IMR-90 (cell line): ENCODE measurements at regions not wholly inside any gene's neighbourhood (a gene's known extent, or its start where the extent isn't known, plus 50 kb on each side); places are given as distances from the start of the nearest gene placed in this dataset.

Experiments
- ATAC-seq: fragments of 200-7000 bp; cut with Tn5 transposase; 2 replicates; pipeline ENCODE4 v1.9.1; 2020; ENCODE audit warnings: low read depth, mild to moderate bottlenecking, moderate library complexity
- BruUV-seq: library from RNA; stranded (reverse); fragments of 400-500 nt; replicated peaks from 2 replicates; lab custom pipeline; 2021; lab: Mats Ljungman, UMichigan
- CTCF ChIA-PET: fragments of 300-600 bp; formaldehyde crosslinking; extraction: SDS; loops from one replicate; lab custom pipeline; 2021; ENCODE audit warnings: antibody characterized with exemption; lab: Yijun Ruan, JAX
- POLR2A ChIA-PET: fragments of 300-600 bp; sonication (Branson Sonifier 250); formaldehyde crosslinking; loops from one replicate; lab custom pipeline; 2022; ENCODE audit warnings: antibody characterized with exemption; ENCODE audit not compliant: unreplicated experiment; lab: Charles Lee
- DNase-seq: peaks from one replicate; pipeline ENCODE4 v3.0.0; 2013
- H2AFZ ChIP-seq: replicated peaks from 2 replicates; pipeline ENCODE3; 2013; ENCODE audit warnings: low read length, mild to moderate bottlenecking; ENCODE audit not compliant: poor library complexity
- H2AK5ac ChIP-seq: 2 replicates; pipeline ENCODE4 v1.6.1; 2013; ENCODE audit warnings: low read depth, low read length, inconsistent platforms
- H2AK9ac ChIP-seq: replicated peaks from 2 replicates; pipeline ENCODE3; 2013; ENCODE audit warnings: mild to moderate bottlenecking, low read depth, low read length, moderate library complexity; ENCODE audit not compliant: poor library complexity
- H2BK120ac ChIP-seq: 2 replicates; pipeline ENCODE4 v1.6.1; 2013; ENCODE audit warnings: low read depth, low read length, inconsistent platforms
- H2BK15ac ChIP-seq: 3 replicates; pipeline ENCODE4 v1.6.1; 2013; ENCODE audit warnings: low read depth, low read length, inconsistent platforms
- H2BK20ac ChIP-seq: 2 replicates; pipeline ENCODE4 v1.6.1; 2013; ENCODE audit warnings: low read depth, mild to moderate bottlenecking, inconsistent platforms, low read length, moderate library complexity
- H2BK5ac ChIP-seq: 2 replicates; pipeline ENCODE4 v1.6.1; 2013; ENCODE audit warnings: mild to moderate bottlenecking, low read depth, low read length, inconsistent platforms; ENCODE audit not compliant: poor library complexity, severe bottlenecking
- H3K14ac ChIP-seq: replicated peaks from 2 replicates; pipeline ENCODE4 v1.6.1; 2013; ENCODE audit warnings: low read depth, low read length, inconsistent platforms
- H3K18ac ChIP-seq: 2 replicates; pipeline ENCODE4 v1.6.1; 2013; ENCODE audit warnings: low read depth, low read length, control low read depth
- H3K23ac ChIP-seq: 2 replicates; pipeline ENCODE4 v1.6.1; 2013; ENCODE audit warnings: low read depth, low read length, inconsistent platforms
- H3K27ac ChIP-seq: 2 replicates; pipeline ENCODE4 v1.5.1; 2013; ENCODE audit warnings: mild to moderate bottlenecking, control low read depth, low read length; ENCODE audit not compliant: insufficient read depth
- H3K27me3 ChIP-seq: 2 replicates; pipeline ENCODE4 v1.6.1; 2013; ENCODE audit warnings: low read length; ENCODE audit not compliant: control insufficient read depth, insufficient read depth
- H3K36me3 ChIP-seq: 2 replicates; pipeline ENCODE4 v1.6.1; 2013; ENCODE audit warnings: low read length, mixed read lengths; ENCODE audit not compliant: control insufficient read depth, insufficient read depth
- H3K4ac ChIP-seq: 2 replicates; pipeline ENCODE4 v1.6.1; 2013; ENCODE audit warnings: low read depth, low read length, inconsistent platforms
- H3K4me1 ChIP-seq: 2 replicates; pipeline ENCODE4 v1.6.1; 2013; ENCODE audit warnings: low read length, mixed read lengths; ENCODE audit not compliant: control insufficient read depth, insufficient read depth
- H3K4me2 ChIP-seq: 2 replicates; pipeline ENCODE4 v1.6.1; 2013; ENCODE audit warnings: low read depth, mild to moderate bottlenecking, control low read depth, low read length, moderate library complexity
- H3K4me3 ChIP-seq: 2 replicates; pipeline ENCODE4 v1.5.1; 2013; ENCODE audit warnings: low read depth, mild to moderate bottlenecking, control low read depth, low read length, moderate library complexity; ENCODE audit not compliant: insufficient read depth
- H3K56ac ChIP-seq: 2 replicates; pipeline ENCODE4 v1.6.1; 2013; ENCODE audit warnings: low read length, inconsistent platforms; ENCODE audit not compliant: insufficient read depth; ENCODE audit errors: extremely low read depth
- H3K79me1 ChIP-seq, 2 experiments: 2 replicates each; pipeline ENCODE4 v1.6.1; 2013; ENCODE audit warnings: low read length in 2 of 2, inconsistent platforms in 1 of 2, low read depth in 1 of 2
- H3K9ac ChIP-seq: 2 replicates; pipeline ENCODE4 v1.6.1; 2013; ENCODE audit warnings: low read depth, low read length, control low read depth
- H3K9me1 ChIP-seq: 2 replicates; pipeline ENCODE4 v1.6.1; 2013; ENCODE audit warnings: low read length, inconsistent platforms; ENCODE audit not compliant: insufficient read depth
- H3K9me3 ChIP-seq: 2 replicates; pipeline ENCODE4 v1.6.1; 2013; ENCODE audit warnings: low read length; ENCODE audit not compliant: control insufficient read depth, insufficient read depth
- H4K20me1 ChIP-seq: 2 replicates; pipeline ENCODE4 v1.6.1; 2013; ENCODE audit warnings: low read length, inconsistent platforms; ENCODE audit not compliant: insufficient read depth
- H4K5ac ChIP-seq: 2 replicates; pipeline ENCODE4 v1.6.1; 2013; ENCODE audit warnings: mild to moderate bottlenecking, low read depth, low read length, control low read depth
- H4K8ac ChIP-seq, 2 experiments: 2 replicates each; pipeline ENCODE4 v1.6.1; 2013; ENCODE audit warnings: low read depth in 2 of 2, low read length in 2 of 2, control low read depth in 1 of 2, inconsistent platforms in 1 of 2
- H4K91ac ChIP-seq: 2 replicates; pipeline ENCODE4 v1.6.1; 2013; ENCODE audit warnings: low read depth, low read length, inconsistent platforms; ENCODE audit not compliant: insufficient read depth
- CHD1 ChIP-seq: IDR thresholded peaks from 2 replicates; pipeline ENCODE4 v1.6.1; 2012; ENCODE audit warnings: low read depth, low read length, improper control_type of control experiment
- FOS ChIP-seq: fragments of 150-350 bp; IDR thresholded peaks from 2 replicates; pipeline ENCODE4 v1.6.1; 2016; ENCODE audit warnings: low read depth, low read length
- MAFK ChIP-seq: IDR thresholded peaks from 2 replicates; pipeline ENCODE4 v1.6.1; 2012; ENCODE audit warnings: low read depth, low read length, improper control_type of control experiment
- MXI1 ChIP-seq: IDR thresholded peaks from 2 replicates; pipeline ENCODE4 v1.6.1; 2012; ENCODE audit warnings: low read depth, mild to moderate bottlenecking, low read length, moderate library complexity, borderline replicate concordance
- NFE2L2 ChIP-seq: fragments of 150-350 bp; IDR thresholded peaks from 2 replicates; pipeline ENCODE4 v1.6.1; 2016; ENCODE audit warnings: low read depth, mild to moderate bottlenecking, low read length
- POLR2A ChIP-seq: IDR thresholded peaks from 2 replicates; pipeline ENCODE4 v1.6.1; 2012; ENCODE audit warnings: mild to moderate bottlenecking, low read depth, low read length
- SMC3 ChIP-seq: fragments of 150-350 bp; IDR thresholded peaks from 2 replicates; pipeline ENCODE4 v1.6.1; 2016; ENCODE audit warnings: low read depth, mild to moderate bottlenecking, antibody characterized with exemption, low read length, moderate library complexity
- WGBS, 2 experiments: methylation state at CpG; one replicate each; pipeline versions ENCODE4 v1.1.5 to v1.1.7; 2013; ENCODE audit warnings: missing lambda C conversion rate in 2 of 2; ENCODE audit not compliant: insufficient read length in 1 of 2; ENCODE audit errors: extremely low coverage in 2 of 2; 5-methylcytosine and 5-hydroxymethylcytosine counted together
- dilution Hi-C: fragments of 300-500 bp; cut with HindIII; formaldehyde crosslinking; loops from one replicate; pipeline ENCODE4 v1.14.3; 2018; ENCODE audit warnings: low sequenced_read_pairs; ENCODE audit not compliant: unreplicated experiment
- in situ Hi-C: fragments of 300-500 bp; cut with MboI; formaldehyde crosslinking; loops from 3 replicates; pipeline ENCODE4 v1.14.3; 2019; ENCODE audit warnings: low sequenced_read_pairs, inconsistent platforms, mixed read lengths
- intact Hi-C: fragments of 100-400 bp; cut with micrococcal nuclease; formaldehyde crosslinking; loops from 2 replicates; pipeline ENCODE4 v1.10.0; 2022

- Histone ChIP-seq H3K23ac (no peak overlapping the region), H4K8ac (no peak overlapping the region), H3K9me3 (0 out of 2 replicates have a peak, but pooled peaks cover 1% of the 10 kb centered on the region), H3K14ac (no peak overlapping the region), H2BK120ac (no peak overlapping the region), H4K20me1 (no peaks in the 10 kb centered on the region), H2AFZ (no peak overlapping the region), H3K4me1 (no peaks in the 10 kb centered on the region), H2AK5ac (no peak overlapping the region), H2AK9ac (no peak overlapping the region), H4K5ac (no peak overlapping the region), H3K27ac (no peak overlapping the region), H3K79me1 (no peaks in the 10 kb centered on the region), H3K36me3 (no peaks in the 10 kb centered on the region), H3K9ac (no peak overlapping the region), H2BK15ac (no peak overlapping the region), H2BK5ac (no peak overlapping the region), H3K4me2 (no peak overlapping the region), H4K91ac (no peak overlapping the region), H3K18ac (no peak overlapping the region), H3K9me1 (no peaks in the 10 kb centered on the region), H3K56ac (no peak overlapping the region), H3K27me3 (no peaks in the 10 kb centered on the region), H3K4ac (no peak overlapping the region), H3K4me3 (no peak overlapping the region), H2BK20ac (no peak overlapping the region)
- WGBS, 2 experiments, result no CpG with 5 or more reads among the region's 2 CpGs
- ATAC-seq (no peak), DNase-seq (no peak)
- TF ChIP-seq MAFK (no peak), MXI1 (no peak), FOS (no peak), SMC3 (no peak), CHD1 (no peak), POLR2A (no peak), NFE2L2 (no peak)
- POLR2A ChIA-PET, result no interaction called here
- intact Hi-C loops (no loop called here), dilution Hi-C loops (no loop called here), in situ Hi-C loops (no loop called here)
- no TSS peak for BruUV-seq
- CTCF ChIA-PET, result no interaction called here
Observed at GRCh38 chr9:26579056-26579455, 313.5 kb downstream of the CAAP1 start.
